Astrocyte (in vitro differentiated cells and primary cell): ENCODE measurements at regions not wholly inside any gene's neighbourhood (a gene's known extent, or its start where the extent isn't known, plus 50 kb on each side); places are given as distances from the start of the nearest gene placed in this dataset.

ENCODE experiments used
- DNase-seq: peaks from one replicate; pipeline ENCODE4 v3.0.0-alpha.2; 2010; ENCODE audit warnings: low read depth
- FAIRE-seq: peaks from 2 replicates; lab custom pipeline; 2011; peaks lifted over from hg19 to GRCh38; lab: Jason Lieb, UNC
- H2AFZ ChIP-seq: 2 replicates; pipeline ENCODE4 v1.6.0; 2012; ENCODE audit warnings: low read depth, low read length, inconsistent platforms
- H3K27ac ChIP-seq: 2 replicates; pipeline ENCODE4 v1.5.1; 2011; ENCODE audit warnings: low read depth, low read length, inconsistent platforms
- H3K27me3 ChIP-seq: 2 replicates; pipeline ENCODE4 v1.6.0; 2011; ENCODE audit warnings: low read length, inconsistent platforms; ENCODE audit not compliant: insufficient read depth
- H3K36me3 ChIP-seq: 2 replicates; pipeline ENCODE4 v1.5.1; 2011; ENCODE audit warnings: low read length, inconsistent platforms; ENCODE audit not compliant: insufficient read depth
- H3K4me1 ChIP-seq: 2 replicates; pipeline ENCODE4 v1.5.1; 2011; ENCODE audit warnings: low read length, inconsistent platforms; ENCODE audit not compliant: insufficient read depth
- H3K4me2 ChIP-seq: 2 replicates; pipeline ENCODE4 v1.6.0; 2012; ENCODE audit warnings: low read length, inconsistent platforms
- H3K4me3 ChIP-seq: 2 replicates; pipeline ENCODE4 v1.5.1; 2011; ENCODE audit warnings: low read depth, mild to moderate bottlenecking, low read length, inconsistent platforms; ENCODE audit not compliant: insufficient read depth
- H3K79me2 ChIP-seq: 2 replicates; pipeline ENCODE4 v1.6.0; 2012; ENCODE audit warnings: mild to moderate bottlenecking, low read length, inconsistent platforms; ENCODE audit not compliant: insufficient read depth
- H3K9ac ChIP-seq: 2 replicates; pipeline ENCODE4 v1.6.0; 2012; ENCODE audit warnings: mild to moderate bottlenecking, low read length, inconsistent platforms
- H3K9me3 ChIP-seq: 2 replicates; pipeline ENCODE4 v1.5.1; 2012; ENCODE audit warnings: low read depth, mild to moderate bottlenecking, low read length, inconsistent platforms; ENCODE audit not compliant: insufficient read depth
- H4K20me1 ChIP-seq: 2 replicates; pipeline ENCODE4 v1.6.0; 2012; ENCODE audit warnings: low read length, inconsistent platforms; ENCODE audit not compliant: insufficient read depth
- H3K27ac Mint-ChIP-seq: one replicate; pipeline ENCODE4 v1.8.0; 2021; ENCODE audit warnings: mild to moderate bottlenecking, mixed read lengths; ENCODE audit not compliant: unreplicated experiment
- H3K27me3 Mint-ChIP-seq: one replicate; pipeline ENCODE4 v1.8.0; 2021; ENCODE audit warnings: low read depth, mixed read lengths; ENCODE audit not compliant: unreplicated experiment
- H3K36me3 Mint-ChIP-seq: one replicate; pipeline ENCODE4 v1.8.0; 2021; ENCODE audit warnings: low read depth, mixed read lengths; ENCODE audit not compliant: unreplicated experiment
- H3K4me1 Mint-ChIP-seq: one replicate; pipeline ENCODE4 v1.8.0; 2021; ENCODE audit warnings: low read depth, mixed read lengths; ENCODE audit not compliant: unreplicated experiment
- H3K4me3 Mint-ChIP-seq: one replicate; pipeline ENCODE4 v1.8.0; 2021; ENCODE audit warnings: mild to moderate bottlenecking, moderate library complexity, mixed read lengths; ENCODE audit not compliant: unreplicated experiment
- H3K9me3 Mint-ChIP-seq: one replicate; pipeline ENCODE4 v1.8.0; 2021; ENCODE audit warnings: mild to moderate bottlenecking, mixed read lengths; ENCODE audit not compliant: unreplicated experiment
- CTCF ChIP-seq: IDR thresholded peaks from 2 replicates; pipeline ENCODE4 v1.5.1; 2011; ENCODE audit warnings: low read depth, mild to moderate bottlenecking, inconsistent platforms, low read length, moderate library complexity; ENCODE audit not compliant: insufficient read depth
- EZH2 ChIP-seq: IDR thresholded peaks from 2 replicates; pipeline ENCODE4 v1.6.1; 2012; ENCODE audit warnings: mild to moderate bottlenecking, low read length, inconsistent platforms; ENCODE audit not compliant: insufficient read depth

DNA sequence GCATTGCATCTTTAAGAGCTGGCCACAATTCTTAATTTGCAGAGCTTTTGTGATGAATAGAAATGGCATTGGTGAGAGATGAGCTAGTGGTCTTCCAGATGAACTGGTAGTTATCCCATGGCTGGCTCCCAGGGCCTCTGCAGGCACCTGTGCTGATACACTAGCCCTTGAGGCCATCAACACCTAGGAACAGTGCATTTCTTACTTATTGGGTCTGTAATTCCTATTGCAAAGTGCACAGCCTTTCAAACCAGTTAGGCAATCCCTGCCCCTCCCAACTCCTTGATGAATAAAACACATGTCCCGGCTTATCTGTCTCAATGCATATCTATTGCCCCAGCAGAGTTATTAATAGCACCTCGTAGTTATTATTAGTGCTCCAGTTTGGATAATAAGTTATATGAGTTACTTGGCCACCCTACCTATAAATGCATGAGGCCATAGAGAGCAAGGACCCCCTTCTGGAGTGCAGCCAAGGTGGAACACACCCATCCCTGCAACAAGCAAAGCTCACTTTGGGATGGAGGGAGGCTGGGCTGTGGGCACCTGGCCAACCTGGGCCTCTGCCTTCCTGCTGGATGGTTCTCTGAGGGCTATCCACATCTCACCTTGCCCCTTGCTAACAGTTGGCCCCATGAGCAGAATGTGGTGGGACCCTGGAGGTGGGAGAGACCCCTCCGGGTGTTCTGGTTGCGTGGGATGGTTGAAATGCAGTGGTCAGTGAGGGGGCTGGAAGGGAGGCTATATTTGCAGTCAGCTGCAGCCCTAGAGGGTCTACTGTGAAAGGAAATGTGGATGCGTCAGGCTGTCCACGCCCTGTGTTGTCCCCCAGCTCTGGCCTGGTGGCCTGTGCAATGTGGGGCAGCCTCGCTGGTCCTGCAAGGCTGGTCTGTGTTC lies 455.9 kb upstream of the HS6ST1 start:
- H3K9me3 ChIP-seq = no peaks in the 10 kb centered on the region
- Mint-ChIP-seq H3K4me3 (no peak overlapping the region), H3K36me3 (no peaks in the 10 kb centered on the region), H3K9me3 (peaks cover 2% of the 10 kb centered on the region), H3K4me1 (peaks cover 3% of the 10 kb centered on the region), H3K27me3 (peaks cover 46% of the 10 kb centered on the region), H3K27ac (no peak overlapping the region)
- FAIRE-seq = no peak
- no peaks in the 10 kb centered on the region for H3K4me1 ChIP-seq
- no peaks in the 10 kb centered on the region for H4K20me1 ChIP-seq
- no peaks in the 10 kb centered on the region for H3K79me2 ChIP-seq
- TF ChIP-seq CTCF = no peak
- TF ChIP-seq EZH2 = no peak
- no peaks in the 10 kb centered on the region for H3K36me3 ChIP-seq
- H2AFZ ChIP-seq = no peak overlapping the region
- no peak overlapping the region for H3K9ac ChIP-seq
- DNase-seq = no peak
- no peak overlapping the region for H3K27ac ChIP-seq
- no peaks in the 10 kb centered on the region for H3K27me3 ChIP-seq
- no peak overlapping the region for H3K4me2 ChIP-seq
- H3K4me3 ChIP-seq = no peak overlapping the region

- no peak for DNase-seq
- Histone ChIP-seq H3K27me3 (no peaks in the 10 kb centered on the region), H3K4me3 (no peak overlapping the region), H3K4me1 (no peaks in the 10 kb centered on the region), H3K36me3 (no peaks in the 10 kb centered on the region), H3K27ac (no peak overlapping the region), H3K79me2 (no peaks in the 10 kb centered on the region), H4K20me1 (no peaks in the 10 kb centered on the region), H3K4me2 (no peak overlapping the region), H3K9me3 (no peaks in the 10 kb centered on the region), H3K9ac (no peak overlapping the region), H2AFZ (no peak overlapping the region)
- TF ChIP-seq CTCF = no peak
- no peak for TF ChIP-seq EZH2
- Mint-ChIP-seq H3K36me3 (no peaks in the 10 kb centered on the region), H3K4me1 (peaks cover 3% of the 10 kb centered on the region), H3K9me3 (peaks cover 2% of the 10 kb centered on the region), H3K27me3 (peaks cover 38% of the 10 kb centered on the region), H3K4me3 (no peak overlapping the region), H3K27ac (no peak overlapping the region)
- no peak for FAIRE-seq
These were observed 456.7 kb upstream of the HS6ST1 start for GRCh38 chr2:128775217-128775913.
